Suppressor macrophage treated with lipopolysaccharide for 4 hours (primary cell): ENCODE measurements at regions not wholly inside any gene's neighbourhood (a gene's known extent, or its start where the extent isn't known, plus 50 kb on each side); places are given as distances from the start of the nearest gene placed in this dataset.
"Not testable (repeated sequence)": the region's sequence is repeated elsewhere in the genome, so short reads cannot be mapped to it uniquely, and the experiment has no call there.

Experiments used
- DNase-seq: peaks from one replicate; pipeline ENCODE4 v3.0.0-alpha.2; 2020

DNA sequence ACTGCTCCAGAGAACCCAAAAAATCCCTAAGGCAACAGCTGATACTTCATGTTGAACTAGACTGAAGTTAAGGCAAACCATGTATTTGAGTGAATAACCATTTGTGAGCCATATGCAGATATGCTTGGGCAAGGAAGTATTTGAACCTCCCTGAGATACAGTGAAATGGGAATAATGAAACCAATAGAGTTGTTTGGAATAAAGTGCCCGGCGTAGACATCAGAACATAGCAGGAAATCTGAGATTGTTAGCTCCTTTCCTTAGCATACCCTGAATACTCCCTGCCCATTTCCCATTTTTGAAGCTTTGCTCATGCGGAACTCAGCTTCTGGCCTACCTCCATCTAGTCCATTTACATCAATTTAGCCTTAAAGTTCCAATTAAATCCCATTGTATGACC lies 611.9 kb downstream of the EFNA5 start:
- DNase-seq, result no peak

DNA sequence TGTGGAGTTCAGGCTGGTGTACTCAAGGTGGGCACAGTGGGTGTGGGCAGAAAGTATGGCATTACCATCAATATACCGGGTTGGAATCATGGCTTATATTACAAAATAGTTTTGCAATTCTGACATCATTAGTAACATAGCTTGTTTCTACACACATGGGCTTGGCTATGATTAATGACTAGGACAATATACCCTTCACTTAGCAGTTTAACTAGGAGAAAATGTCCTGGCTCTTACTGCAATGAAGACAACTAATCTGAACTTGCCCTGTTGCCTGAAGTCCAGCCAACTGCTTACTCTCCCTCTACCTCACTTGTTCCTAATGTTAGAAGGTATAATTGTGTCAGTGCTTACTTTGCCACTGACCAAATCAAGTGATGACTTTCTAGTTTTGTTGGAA lies 612.5 kb downstream of the EFNA5 start:
- DNase-seq, result no peak

DNA sequence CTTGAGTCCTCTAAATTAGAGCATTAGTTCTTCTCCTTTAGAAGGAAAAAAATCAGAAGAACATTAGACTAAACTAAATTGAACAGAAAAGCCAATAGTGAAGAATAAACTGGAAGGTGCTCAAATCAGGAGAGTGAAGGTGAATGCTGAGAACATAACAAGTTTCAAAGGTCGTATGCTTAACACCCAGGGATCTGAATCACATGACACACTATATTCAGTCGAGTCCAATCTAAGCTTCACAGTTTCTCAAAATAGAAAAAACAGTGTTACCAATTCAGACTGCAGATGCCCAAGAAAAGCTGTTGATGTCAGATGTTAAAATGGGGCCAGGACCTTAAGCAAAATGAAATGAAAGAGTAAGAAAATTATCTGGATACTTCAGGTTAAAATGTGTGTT lies 614.5 kb downstream of the EFNA5 start:
- no peak for DNase-seq

DNA sequence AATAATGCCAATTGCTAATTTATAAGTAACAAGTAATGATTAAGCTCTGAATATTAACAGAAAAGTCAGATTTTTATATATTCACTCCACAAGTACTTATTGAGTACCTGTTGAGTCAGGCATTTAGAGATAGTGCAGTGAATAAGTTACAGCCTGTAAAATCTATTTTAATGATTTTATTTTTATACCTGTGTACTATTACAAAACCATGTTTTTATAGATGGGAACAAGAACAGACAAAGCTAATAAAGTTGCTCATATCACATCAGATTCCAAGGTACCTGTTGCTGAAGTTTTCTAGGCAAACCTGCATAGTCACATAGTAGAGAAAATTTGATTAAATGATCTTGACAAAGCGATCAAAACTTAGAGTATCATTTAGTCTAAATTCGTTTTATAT lies 623.7 kb downstream of the EFNA5 start:
- no peak for DNase-seq

DNA sequence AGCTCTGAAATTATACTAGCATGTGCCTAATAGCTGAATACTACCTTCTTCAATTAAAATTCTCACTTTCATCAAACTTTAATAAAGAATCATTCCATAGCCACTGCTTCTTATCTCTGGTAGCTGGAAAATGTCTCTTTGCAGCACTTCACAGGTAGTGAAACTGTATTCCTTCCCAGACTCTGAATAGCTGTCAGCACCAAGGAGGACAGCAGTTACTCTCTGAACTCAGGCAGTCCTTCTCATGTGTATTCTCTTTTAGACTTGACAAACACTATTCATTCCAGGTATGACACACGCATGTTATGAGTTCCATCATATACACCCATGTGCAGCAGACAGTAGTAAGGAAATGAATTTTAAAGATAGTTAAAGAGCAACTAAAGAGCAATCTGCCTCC lies 627.1 kb downstream of the EFNA5 start:
- no peak for DNase-seq

DNA sequence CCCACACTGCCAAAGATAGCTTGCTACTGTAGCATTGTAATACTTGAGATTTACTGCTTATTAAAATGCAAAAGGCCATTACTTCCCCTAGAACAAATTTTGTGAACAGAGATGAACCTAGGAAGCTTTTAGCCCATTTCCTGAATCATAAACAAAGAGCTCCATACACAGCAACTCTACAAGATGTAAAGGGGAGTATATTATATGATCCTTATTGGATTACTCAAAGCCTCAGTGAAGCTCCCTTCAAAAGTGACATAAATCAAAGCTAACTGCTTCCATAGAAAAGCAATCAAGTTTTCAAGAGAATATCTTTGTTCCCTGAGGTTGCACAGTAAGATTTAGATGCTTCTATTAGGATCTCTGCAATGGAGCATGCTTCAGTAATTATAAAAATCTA lies 629.8 kb downstream of the EFNA5 start:
- DNase-seq, result no peak

DNA sequence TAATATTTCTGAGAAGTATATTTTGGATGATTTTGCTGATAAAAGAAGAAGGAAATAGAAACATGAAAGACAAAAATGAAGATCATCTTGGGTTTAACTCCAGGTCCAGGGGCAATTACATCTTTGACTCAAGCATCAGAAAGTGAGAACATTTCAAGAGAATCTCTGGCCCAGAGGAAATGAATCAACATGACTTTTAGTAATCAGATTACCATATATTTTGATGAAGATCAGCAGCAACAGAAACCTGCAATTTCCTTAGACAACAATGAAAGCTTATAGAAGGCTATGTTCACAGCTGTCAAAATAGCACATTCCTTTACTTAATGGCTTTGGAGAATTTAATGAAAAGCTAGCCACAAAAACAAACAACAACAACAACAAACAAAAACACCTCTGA lies 638.1 kb downstream of the EFNA5 start:
- DNase-seq, result no peak

DNA sequence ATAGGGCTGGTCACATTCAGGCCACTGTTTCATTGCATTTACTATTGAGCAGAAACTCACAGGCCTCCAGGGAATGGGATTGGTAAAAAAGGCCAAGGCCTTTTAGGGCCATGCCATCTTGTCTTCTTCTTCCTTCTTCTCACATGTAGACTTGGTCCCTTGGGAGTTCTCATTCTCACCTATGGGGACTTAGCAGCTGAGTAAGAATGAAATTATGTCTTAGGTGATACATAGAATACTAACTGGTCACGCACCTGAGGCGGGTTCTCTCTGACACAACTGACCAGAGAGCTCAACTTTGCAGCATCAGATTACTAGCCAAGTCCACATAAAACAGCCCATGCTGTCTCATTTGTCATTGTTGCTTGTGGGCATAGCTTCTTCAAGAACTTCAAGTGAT lies 641.8 kb downstream of the EFNA5 start:
- no peak for DNase-seq

DNA sequence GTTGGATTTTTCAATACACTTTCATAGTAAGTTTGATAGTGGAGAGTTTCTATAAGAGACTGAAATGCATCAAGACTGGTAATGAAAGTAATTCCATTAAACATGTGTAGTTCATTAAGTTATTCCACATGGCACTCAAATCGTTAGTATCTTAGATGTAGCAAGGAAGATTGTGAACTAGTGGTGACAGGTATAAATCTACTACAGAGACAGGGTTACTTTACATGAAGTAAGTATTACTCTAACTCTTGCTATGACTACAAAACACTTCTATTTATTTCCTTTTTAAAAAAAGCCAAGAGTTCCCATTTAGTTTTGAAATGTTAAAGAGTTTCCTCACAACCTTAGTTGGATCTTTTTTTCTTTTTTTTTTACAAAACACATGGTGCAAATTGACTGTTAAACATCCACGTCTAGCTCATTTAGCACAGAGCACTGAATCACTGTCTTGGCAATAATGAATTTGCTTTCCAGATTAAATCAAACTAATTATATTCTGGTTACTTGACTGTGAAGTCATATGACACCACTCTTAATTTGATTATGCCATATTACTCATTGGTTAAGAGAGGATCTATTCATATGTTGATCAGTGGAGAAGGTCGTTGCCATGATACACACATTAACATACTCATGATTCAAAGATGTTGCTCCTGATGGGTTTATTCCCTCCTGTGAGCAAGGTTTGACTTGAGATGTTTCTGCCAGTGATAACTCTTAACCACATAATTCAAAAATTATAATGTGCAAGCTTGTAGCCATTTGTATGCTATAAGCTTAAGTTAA lies 644.8 kb downstream of the EFNA5 start:
- no peak for DNase-seq

DNA sequence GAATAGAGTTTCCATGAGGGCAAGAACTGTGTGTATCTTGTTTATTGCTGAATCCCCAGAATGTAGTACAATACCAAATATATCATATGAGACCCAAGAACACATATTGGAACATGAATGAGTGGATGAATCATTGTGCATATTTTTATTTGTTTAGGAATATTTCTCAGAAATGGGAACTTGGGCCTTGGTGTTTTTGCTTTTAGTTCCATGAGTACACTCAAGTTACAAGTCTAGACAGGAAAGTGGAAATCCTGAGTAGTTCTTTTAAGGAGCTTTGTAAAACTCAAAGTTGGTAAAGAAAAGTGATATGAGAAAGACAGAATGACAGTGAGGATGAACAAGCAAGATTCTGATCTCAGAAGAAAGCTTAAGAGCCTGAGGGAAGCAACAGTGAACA lies 647.0 kb downstream of the EFNA5 start:
- DNase-seq, result no peak

DNA sequence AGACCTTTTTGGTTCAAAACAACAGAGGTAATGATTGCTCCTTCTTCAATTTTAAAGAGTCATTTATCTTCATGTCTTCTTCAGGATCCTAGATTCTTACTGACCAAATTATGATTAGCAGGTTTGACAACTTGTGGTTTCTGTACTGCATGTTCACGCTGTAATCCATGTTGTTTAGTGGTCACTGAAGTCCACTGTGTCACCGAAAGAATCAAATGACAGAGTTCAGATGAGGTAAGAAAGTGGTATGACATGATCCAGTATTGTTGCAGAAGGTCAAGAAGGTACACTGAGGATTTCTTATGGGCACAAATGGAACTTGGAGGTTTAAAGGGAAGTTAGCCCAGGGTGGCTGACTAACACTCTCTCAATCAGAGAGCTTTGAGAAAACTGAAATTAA lies 649.2 kb downstream of the EFNA5 start:
- DNase-seq, result no peak

DNA sequence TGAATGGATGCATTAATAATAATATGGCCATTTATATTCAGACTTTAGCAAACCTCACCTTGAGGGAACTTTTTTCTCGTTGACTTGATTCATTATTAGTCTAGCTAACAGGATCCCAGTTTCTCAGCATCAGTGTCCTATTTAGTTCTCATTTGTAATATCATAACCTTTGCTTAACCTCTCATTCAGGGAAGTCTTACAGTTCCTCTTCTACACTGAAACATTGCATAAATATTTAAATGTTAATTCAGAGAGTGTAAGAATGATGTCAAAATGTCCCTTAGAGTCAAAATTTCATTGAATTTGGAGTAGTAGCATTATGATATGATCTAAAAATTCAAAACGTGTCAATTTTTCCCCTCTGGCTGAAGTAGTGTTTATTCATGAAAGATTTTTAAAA lies 650.1 kb downstream of the EFNA5 start:
- no peak for DNase-seq

DNA sequence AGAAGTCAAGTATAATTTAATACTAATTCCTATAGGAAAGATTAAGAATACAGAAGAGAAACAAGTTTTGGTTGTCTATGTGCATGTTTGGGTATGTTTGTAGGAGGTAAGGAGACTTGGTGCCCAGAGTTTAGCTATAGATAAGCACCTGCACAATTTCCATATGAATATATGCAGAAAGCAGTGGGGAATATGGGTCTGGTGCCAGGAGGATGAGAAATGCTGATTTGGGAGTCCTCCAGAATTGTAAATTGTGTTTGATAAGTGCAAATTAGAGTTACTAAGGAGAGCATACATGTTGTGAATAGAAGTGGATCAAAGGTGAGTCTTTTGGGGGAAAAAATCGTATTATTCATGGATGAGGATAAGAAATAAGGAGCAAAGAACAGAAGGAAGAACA lies 653.1 kb downstream of the EFNA5 start:
- DNase-seq, result no peak

DNA sequence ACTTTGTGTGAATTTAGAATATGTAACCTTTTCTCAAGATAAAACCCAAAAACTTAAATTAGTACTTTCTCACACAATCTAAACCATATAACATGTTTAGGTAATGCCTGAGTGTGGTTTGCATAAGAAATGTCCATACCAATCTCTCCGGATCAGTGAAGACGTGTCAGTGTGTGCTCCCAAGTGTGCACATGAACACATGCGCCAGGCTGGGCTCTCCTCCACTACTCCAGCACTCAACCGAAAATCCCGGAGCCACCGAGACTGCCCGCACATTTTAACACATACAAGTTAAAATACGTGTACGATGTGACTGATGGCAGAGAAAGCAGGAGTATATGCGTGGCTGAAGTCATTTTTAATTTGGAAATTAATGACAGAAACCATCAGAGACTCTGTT lies 658.4 kb downstream of the EFNA5 start:
- DNase-seq, result no peak

DNA sequence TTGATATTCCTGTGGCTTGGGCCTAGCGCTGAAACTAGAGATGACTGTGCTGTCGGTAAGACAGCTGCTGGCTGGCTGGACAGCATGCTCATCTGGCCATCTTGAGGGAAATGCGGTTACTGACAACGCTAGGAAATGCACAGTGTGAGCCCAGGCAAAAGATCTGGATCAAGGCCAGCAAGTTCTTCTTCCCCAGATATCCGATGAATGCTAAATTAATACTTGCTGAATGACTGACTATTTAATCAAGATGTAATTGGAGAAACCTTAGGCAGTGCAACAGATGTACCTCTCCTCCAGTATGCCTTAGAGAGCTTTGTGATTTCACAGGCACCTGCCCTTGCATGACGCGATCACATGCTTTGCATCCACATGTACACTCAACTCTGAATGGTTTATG lies 659.1 kb downstream of the EFNA5 start:
- no peak for DNase-seq

DNA sequence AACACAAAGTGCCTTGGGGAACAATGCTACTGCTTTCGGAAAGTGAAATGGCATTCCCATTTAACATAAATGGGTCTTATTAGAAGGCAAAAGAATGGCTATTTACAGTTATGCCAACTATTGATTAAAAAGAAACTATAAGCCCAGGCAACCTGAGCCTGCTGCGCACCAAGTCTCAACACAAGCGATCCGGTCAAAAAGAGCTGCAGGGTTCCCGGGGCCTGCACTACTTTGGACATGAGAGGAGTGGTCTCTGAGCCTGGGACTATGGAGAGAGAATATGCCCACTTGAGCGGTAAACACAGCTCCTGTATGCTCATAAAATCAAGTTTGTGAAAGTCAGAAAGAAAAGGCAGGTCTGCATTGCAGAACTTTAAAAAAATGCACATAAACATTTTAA lies 660.7 kb downstream of the EFNA5 start:
- no peak for DNase-seq

DNA sequence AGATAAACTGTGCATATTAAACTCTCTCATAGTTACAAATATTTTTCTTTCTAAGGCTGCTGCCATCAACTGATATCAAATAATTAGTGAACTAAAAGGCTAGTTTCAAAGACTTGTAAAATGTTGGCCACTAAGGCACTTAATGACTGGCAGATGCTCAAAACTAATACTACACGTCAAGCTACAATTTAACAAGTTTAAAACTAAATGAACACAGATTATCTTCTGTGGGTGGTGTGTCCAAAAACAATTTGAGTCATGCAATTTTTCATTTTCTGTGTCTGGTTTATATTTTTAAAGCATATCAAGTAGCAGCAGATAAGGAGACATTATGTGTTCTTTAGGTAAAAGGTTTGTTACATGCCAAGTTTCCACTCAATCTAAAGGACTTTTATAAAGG lies 665.1 kb downstream of the EFNA5 start:
- no peak for DNase-seq

DNA sequence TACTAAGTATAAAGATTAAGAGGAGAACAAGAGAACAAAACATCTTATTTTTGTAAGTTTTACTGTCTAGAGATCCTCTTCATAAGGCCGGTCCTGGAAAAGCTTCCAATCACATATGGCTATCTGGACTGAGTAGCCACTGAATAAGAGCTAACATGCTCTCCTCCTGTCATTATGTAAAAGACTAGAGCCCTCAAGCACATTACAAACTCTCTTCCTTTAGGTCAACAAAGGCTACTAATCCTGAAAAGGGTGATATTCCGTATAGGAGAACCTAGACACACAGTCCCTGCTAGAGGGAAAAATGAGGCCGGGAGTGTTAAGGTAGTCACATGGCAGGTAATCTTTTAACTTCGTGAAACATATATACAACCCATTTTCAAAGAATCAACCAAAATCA lies 665.6 kb downstream of the EFNA5 start:
- no peak for DNase-seq

DNA sequence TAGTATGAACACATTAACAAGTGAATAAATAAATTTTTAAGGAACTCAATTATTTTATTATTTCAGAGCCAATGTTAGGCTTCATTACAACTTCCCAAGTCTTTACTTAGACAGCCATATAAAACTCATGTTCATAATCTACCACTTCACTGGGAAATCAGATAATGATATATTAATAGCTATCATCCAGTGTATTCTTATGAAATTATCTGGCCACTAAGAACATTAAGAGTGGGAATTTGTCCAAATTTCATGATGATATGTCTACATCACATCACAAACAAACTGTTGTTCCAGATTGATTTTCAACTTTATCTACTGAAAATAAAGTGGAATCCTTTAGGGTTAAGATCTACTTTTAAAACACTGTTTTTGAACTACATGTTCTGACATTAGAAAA lies 668.6 kb downstream of the EFNA5 start:
- no peak for DNase-seq

DNA sequence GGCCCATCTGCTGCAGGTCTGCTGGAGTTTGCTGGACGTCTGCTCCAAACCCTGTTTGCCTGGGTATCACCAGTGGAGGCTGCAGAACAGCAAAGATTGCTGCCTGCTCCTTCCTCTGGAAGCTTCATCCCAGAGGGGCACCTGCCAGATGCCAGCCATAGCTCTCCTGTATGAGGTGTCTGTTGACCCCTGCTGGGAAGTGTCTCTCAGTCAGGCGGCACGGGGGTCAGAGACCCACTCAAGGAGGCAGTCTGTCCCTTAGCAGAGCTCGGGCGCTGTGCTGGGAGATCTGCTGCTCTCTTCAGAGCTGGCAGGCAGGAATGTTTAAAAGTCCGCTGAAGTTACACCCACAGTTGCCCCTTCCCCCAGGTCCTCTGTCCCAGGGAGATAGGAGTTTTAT lies 671.2 kb downstream of the EFNA5 start:
- not testable (repeated sequence) for DNase-seq

DNA sequence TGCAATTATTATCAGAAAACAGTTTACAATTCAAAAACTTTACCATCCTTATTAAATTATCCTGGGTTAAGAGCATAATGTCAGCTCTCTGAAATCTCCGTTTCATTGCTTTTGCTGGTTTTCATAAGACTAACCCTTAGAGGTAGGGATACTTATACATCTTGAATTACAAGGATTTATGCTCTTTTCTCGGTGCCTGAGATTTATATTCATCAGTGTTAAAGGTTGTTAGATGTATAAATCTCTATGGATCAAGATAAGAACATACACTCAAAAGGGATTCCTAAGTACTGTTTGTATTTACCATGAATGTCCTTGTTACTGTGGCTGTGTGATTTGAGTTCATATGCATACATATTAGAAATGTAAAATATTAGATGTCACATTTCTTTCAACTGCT lies 684.7 kb downstream of the EFNA5 start:
- no peak for DNase-seq

DNA sequence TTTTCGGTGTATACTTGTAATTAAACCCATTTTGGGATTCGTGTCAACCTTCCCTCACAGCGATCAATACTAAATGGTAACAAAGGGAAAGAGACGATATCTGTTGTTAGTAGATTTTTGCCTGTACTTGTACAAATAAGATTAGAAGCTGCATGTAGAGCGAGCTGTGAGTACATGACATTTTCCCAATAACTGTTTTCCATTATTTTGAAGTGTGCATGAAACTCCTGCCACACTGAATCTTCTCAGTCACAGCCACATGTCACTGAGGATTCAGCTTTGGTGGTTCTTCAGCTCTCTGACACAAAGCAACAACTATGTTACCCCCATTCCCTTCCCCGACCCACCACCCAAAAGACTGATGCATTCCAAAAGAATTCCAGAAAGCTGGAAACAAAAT lies 685.6 kb downstream of the EFNA5 start:
- DNase-seq, result no peak

DNA sequence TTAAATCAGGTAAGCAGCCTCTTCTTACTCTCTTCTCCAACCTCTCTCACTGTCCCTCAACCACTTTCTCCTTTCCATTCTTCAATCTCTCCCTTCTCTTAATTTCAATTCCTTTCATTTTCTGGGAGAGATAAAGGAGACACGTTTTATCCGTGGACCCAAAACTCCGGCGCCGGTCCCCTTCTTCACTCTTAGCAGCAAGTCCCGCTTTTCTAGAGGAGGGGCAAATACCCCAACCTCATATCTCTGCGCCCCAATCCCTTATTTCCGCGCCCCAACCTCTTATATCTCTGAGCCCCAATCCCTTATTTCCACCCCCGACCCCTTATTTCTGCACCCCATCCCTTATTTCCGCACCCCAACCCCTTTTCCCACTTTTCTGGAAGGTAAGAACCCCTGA lies 691.6 kb downstream of the EFNA5 start:
- not testable (repeated sequence) for DNase-seq

DNA sequence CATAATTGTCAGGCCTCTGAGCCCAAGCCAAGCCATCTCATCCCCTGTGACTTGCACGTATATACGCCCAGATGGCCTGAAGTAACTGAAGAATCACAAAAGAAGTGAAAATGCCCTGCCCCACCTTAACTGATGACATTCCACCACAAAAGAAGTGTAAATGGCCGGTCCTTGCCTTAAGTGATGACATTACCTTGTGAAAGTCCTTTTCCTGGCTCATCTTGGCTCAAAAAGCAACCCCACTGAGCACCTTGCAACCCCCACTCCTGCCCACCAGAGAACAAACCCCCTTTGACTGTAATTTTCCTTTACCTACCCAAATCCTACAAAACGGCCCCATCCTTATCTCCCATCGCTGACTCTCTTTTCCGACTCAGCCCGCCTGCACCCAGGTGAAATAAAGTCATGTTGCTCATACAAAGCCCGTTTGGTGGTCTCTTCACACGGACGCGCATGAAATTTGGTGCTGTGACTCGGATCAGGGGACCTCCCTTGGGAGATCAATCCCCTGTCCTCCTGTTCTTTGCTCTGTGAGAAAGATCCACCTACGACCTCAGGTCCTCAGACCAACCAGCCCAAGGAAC lies 692.1 kb downstream of the EFNA5 start:
- DNase-seq, result not testable (repeated sequence)

DNA sequence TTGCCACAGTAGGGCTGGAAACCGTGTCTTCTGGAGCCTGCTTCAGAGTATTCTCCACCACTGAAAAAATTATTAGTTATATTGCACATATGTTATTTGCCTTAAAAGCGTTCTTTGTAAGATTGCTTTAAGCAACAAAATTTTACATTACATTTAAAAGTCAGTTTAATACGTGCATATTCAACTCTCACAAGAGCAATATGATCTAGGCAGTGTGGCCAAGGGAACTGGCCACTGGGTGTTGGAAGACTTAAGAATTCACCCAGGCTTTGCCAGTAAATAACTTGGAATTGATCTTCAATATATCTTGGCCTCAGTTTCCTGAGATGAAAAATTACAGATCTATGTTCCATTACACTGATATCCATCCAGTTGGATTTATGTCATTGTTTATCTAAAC lies 694.4 kb downstream of the EFNA5 start:
- DNase-seq, result no peak
